ENCODE measurements at regions not wholly inside any gene's neighbourhood (a gene's known extent, or its start where the extent isn't known, plus 50 kb on each side); places are given as distances from the start of the nearest gene placed in this dataset.

DNA sequence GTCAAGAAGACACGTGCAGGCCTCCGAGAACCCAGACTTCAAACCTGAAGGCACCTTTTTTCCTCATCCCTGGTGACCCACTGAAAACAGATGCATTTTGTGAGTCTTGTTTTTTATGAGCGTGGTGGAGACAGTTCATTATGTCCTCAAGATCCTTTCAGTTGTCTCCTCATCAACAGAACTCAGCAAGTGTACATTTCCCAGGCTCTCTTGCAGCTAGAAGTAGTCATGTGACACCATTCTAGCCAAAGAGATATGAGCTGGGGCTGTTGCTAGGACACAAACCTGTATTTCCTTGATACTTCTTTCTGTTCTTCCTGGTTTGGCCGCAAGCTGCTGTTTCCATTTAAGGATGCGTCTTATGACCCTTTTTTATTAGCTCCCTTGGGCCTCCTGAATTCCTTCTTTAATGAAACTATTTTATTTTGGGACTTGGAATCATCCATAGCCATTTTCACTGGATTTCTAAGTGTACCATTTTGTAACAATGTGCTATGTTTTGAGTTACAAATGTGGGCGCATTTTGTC is 135.7 kb upstream of the FOXF1 start:
- TF ChIP-seq, protein P1, sequence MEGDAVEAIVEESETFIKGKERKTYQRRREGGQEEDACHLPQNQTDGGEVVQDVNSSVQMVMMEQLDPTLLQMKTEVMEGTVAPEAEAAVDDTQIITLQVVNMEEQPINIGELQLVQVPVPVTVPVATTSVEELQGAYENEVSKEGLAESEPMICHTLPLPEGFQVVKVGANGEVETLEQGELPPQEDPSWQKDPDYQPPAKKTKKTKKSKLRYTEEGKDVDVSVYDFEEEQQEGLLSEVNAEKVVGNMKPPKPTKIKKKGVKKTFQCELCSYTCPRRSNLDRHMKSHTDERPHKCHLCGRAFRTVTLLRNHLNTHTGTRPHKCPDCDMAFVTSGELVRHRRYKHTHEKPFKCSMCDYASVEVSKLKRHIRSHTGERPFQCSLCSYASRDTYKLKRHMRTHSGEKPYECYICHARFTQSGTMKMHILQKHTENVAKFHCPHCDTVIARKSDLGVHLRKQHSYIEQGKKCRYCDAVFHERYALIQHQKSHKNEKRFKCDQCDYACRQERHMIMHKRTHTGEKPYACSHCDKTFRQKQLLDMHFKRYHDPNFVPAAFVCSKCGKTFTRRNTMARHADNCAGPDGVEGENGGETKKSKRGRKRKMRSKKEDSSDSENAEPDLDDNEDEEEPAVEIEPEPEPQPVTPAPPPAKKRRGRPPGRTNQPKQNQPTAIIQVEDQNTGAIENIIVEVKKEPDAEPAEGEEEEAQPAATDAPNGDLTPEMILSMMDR (IDR thresholded peaks at IDR 0.05 in 2 of 3, conservative IDR thresholded peaks at IDR 0.05 in 1 of 3; ENCODE audit: borderline replicate concordance in 1 of 3, insufficient read depth in 1 of 3, low read depth in 2 of 3, low read length in 2 of 3) = no peak
- no peak for TF ChIP-seq POLR2AphosphoS5 (IDR thresholded peaks at IDR 0.05; ENCODE audit: low read depth, low read length)
- no peak for TF ChIP-seq REST (IDR thresholded peaks at IDR 0.05; ENCODE audit: low read depth)
- TF ChIP-seq POLR2A (IDR thresholded peaks at IDR 0.05; ENCODE audit: borderline replicate concordance, extremely low read depth, insufficient read depth, insufficient read length) = no peak
- TF ChIP-seq CEBPB (IDR thresholded peaks at IDR 0.05; ENCODE audit: low read depth) = no peak
- TF ChIP-seq SRF (IDR thresholded peaks at IDR 0.05; ENCODE audit: low read depth) = no peak
- no peak for TF ChIP-seq EGR1 (IDR thresholded peaks at IDR 0.05; ENCODE audit: low read depth)
- no peak for TF ChIP-seq SP1 (IDR thresholded peaks at IDR 0.05; ENCODE audit: low read depth)
